Epithelial cell of esophagus (primary cell): ENCODE measurements at regions not wholly inside any gene's neighbourhood (a gene's known extent, or its start where the extent isn't known, plus 50 kb on each side); places are given as distances from the start of the nearest gene placed in this dataset.

Source experiments
- DNase-seq: peaks from one replicate; pipeline ENCODE4 v3.0.0; 2010; ENCODE audit warnings: low read depth
- H3K4me3 ChIP-seq: 2 replicates; pipeline ENCODE4 v1.5.1; 2011; ENCODE audit warnings: mild to moderate bottlenecking, low read length, control low read depth
- CTCF ChIP-seq: IDR thresholded peaks from 2 replicates; pipeline ENCODE4 v1.5.1; 2011; ENCODE audit warnings: low read depth, mild to moderate bottlenecking, low read length, control low read depth, inconsistent platforms; ENCODE audit not compliant: insufficient read depth; ENCODE audit errors: missing control alignments

- peak; percentile 18 for TF ChIP-seq CTCF
- no peak overlapping the region for H3K4me3 ChIP-seq
- no peak for DNase-seq
These were observed 151.4 kb upstream of the FIGN start for GRCh38 chr2:163887182-163887581.

DNA sequence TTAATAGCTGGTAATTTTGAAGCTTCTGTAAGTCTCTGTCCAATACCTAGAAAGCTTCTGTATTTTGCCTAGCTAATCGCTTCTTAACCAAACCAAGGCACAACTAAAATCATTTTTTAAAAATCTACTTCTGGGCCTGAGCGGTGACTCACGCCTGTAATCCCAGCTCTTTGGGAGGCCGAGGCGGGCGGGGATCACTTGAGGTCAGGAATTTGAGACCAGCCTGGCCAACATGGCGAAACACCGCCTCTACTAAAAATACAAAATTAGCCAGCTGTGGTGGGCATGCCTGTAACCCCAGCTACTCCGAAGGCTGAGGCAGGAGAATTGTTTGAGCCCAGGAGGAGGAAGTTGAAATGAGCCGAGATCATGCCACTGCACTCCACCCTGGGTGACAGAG is 148.6 kb upstream of the FIGN start:
- H3K4me3 ChIP-seq: no peak overlapping the region
- DNase-seq: no peak
- TF ChIP-seq CTCF: no peak

DNA sequence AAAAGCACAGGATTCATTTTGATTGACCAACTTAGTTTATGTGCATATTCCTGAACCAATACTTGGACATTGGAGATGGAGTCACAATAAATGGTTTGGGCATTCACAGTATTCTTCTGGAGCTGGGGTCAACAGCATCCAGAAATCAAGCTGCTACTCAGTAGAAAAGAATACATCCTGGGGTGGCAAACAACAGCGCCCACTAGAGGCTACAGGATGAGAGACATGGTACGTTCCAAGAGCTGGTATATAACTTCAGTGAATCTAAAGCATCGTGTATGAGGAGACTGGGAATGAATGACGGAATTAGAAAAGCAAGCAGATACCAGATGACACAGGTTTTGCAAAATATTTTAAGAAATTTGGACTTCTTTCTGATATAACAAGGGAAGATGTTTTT is 142.9 kb upstream of the FIGN start:
- no peak overlapping the region for H3K4me3 ChIP-seq
- TF ChIP-seq CTCF: peak; percentile 86
- peak; percentile 67 for DNase-seq

DNA sequence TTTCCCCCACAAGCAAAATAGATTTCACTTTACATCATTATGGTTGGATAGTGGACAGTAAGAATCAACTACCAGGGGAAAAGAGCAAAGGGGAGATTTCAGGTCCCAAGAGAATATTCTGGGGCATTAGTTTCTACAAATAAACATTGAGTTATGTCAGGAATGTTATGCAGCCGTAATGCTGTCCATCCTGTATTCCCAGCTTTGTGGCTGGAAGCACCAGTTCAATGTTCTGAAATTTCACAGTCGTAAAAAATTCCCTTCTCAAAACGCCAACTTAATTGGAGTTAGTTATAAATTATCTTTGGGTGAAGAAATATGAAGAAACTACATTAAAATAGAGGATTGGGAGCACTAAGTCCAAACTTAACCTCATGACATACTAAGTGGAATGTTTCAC is 141.5 kb upstream of the FIGN start:
- no peak overlapping the region for H3K4me3 ChIP-seq
- peak; percentile 35 for DNase-seq
- TF ChIP-seq CTCF: no peak

GRCh38 chr2:163863073-163863472 is 127.3 kb upstream of the FIGN start:
- DNase-seq: no peak
- no peak overlapping the region for H3K4me3 ChIP-seq
- TF ChIP-seq CTCF: no peak

DNA sequence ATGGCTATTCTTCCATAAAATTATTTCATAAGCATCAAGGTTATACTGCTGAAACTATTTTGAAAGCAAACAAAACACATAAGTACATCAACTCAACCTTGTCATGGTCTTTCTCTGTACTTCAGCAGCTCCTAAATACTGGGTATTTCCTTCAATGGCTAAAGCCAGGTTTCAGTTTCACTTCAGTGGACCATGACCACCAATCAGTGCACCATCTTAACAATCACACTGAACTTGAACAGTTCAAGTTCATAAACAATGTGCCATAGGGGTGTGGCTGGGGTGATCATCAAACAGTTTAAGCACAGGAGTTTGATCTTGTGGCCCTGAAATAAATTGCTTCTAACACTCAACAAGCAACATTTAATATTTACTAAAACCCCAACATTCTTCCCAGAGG is 124.1 kb upstream of the FIGN start:
- DNase-seq: no peak
- no peak for TF ChIP-seq CTCF
- H3K4me3 ChIP-seq: no peak overlapping the region

- H3K4me3 ChIP-seq: no peak overlapping the region
- DNase-seq: no peak
- no peak for TF ChIP-seq CTCF
These were observed 121.1 kb upstream of the FIGN start for GRCh38 chr2:163856941-163857340.
